ENCODE measurements at regions not wholly inside any gene's neighbourhood (a gene's known extent, or its start where the extent isn't known, plus 50 kb on each side); places are given as distances from the start of the nearest gene placed in this dataset.

DNA sequence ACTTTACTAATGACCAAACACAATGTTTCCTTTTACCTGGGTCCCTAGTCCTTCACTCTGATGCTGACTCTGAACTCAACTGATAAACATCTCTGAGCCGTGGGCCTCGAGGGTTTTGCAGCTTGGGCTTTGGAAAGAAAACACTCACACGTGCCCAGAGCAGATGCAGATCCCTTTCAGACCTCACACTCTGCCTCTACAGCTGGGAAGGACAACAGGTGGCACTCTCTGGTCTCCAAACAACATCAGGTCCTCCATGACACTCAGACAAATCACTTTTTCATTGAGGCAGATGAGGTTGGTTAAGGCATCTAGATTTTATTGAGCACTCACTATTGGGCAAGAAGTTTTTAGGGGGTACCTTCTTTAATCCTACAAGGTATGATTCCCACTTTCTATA, 64.7 kb upstream of the NTRK3 start:
- Histone ChIP-seq H3K27me3 (no peaks in the 10 kb centered on the region), H3K9me3 (no peaks in the 10 kb centered on the region), H3K4me3 (no peak overlapping the region), H3K4me1 (no peaks in the 10 kb centered on the region), H3K27ac (no peak overlapping the region), H3K36me3 (no peaks in the 10 kb centered on the region)
- DNase-seq = no peak
- TF ChIP-seq, protein P1, sequence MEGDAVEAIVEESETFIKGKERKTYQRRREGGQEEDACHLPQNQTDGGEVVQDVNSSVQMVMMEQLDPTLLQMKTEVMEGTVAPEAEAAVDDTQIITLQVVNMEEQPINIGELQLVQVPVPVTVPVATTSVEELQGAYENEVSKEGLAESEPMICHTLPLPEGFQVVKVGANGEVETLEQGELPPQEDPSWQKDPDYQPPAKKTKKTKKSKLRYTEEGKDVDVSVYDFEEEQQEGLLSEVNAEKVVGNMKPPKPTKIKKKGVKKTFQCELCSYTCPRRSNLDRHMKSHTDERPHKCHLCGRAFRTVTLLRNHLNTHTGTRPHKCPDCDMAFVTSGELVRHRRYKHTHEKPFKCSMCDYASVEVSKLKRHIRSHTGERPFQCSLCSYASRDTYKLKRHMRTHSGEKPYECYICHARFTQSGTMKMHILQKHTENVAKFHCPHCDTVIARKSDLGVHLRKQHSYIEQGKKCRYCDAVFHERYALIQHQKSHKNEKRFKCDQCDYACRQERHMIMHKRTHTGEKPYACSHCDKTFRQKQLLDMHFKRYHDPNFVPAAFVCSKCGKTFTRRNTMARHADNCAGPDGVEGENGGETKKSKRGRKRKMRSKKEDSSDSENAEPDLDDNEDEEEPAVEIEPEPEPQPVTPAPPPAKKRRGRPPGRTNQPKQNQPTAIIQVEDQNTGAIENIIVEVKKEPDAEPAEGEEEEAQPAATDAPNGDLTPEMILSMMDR (IDR thresholded peaks at IDR 0.05) = no peak
- no peak for TF ChIP-seq POLR2A (IDR thresholded peaks at IDR 0.05)
- intact Hi-C loops (cut with DNase I; ENCODE audit: low total_unique reads) = no loop called here

DNA sequence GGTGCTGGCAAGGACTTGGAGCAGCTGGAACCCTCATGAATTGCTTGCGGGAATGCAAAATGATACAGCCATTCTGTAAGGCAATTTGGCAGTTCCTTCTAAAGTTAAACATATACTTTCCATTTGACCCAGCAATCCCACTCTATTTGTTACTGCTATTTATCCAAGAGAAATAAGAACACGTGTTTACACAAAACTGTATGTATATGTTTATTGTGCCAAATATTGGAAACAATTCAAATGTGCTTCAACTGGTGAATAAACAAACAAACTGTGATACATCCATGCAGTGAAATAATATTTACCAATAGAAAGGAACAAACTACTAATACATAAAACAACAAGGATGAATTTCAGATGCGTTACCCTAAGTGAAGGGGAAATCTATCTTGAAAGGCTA, 60.0 kb upstream of the NTRK3 start:
- TF ChIP-seq, protein P1 (IDR thresholded peaks at IDR 0.05) = no peak
- no peak for TF ChIP-seq POLR2A (IDR thresholded peaks at IDR 0.05)
- Histone ChIP-seq H3K4me1 (no peaks in the 10 kb centered on the region), H3K36me3 (no peaks in the 10 kb centered on the region), H3K4me3 (no peak overlapping the region), H3K9me3 (no peaks in the 10 kb centered on the region), H3K27me3 (no peaks in the 10 kb centered on the region), H3K27ac (no peak overlapping the region)
- intact Hi-C loops (cut with DNase I; ENCODE audit: low total_unique reads) = no loop called here
- no peak for DNase-seq

DNA sequence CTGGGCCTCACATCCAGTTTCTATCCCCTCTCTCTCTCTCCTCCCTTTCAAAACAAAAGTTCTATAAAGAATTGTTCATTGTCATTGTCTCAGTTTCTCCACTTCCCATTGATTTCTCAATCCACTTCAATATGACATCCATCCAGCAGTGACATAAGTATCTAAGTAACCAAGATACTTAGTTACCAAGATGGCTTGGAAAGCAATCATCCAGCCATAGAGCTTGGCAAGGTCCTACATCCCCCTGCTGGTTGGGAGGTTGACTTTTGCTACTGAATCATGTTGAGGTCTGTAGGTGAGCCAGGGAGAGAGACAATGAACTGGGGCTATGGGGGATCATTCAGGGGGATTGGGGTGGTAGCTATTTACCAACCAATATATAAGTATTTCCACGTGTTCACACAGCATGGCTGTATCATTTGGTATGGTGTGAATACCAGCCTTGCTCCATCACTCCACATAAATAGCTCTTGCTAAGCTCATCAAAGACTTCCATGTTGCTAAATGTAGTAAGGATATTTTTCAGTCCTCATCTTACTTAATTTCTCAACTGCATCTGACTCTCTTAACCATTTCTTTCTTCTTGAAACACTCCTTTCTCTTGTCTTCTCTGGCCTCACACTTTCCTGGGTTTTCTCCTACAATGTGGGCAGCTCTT, 58.8 kb upstream of the NTRK3 start:
- Histone ChIP-seq H3K27ac (no peak overlapping the region), H3K4me1 (no peaks in the 10 kb centered on the region), H3K4me3 (no peak overlapping the region), H3K36me3 (no peaks in the 10 kb centered on the region), H3K27me3 (no peaks in the 10 kb centered on the region), H3K9me3 (no peaks in the 10 kb centered on the region)
- intact Hi-C loops (cut with DNase I; ENCODE audit: low total_unique reads) = no loop called here
- TF ChIP-seq POLR2A (IDR thresholded peaks at IDR 0.05) = no peak
- TF ChIP-seq, protein P1 (IDR thresholded peaks at IDR 0.05) = no peak
- no peak for DNase-seq

DNA sequence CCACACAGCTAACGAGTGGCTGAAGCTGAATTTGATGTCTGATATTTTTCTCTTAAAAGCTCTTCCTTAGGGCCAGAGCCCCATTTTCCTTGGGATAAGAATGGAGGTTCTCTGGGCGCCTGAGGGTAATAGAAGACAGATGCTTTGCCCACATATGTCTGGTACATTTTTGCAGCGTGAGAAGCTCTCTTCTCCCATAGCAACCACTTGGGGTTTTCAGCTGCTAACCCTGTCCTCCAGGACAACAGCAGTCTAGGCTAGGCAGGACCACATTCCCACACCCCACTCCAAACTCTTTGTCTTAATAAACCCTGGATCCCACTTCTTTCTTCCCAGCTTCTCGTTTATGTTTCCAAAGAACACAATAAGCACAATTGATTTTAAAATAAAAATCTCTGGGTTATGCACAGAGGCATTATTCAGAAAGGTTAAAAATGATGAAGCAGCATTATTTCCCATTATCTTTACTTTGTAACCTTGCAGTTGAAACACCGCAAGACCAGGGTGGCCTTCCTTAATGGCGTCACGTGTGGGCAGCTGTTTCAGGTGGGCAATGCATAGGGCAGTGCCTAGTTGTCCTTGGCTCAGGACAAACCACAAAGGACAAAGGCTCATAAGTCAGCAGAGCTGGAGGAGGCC, 56.5 kb upstream of the NTRK3 start:
- intact Hi-C loops (cut with DNase I; ENCODE audit: low total_unique reads) = no loop called here
- Histone ChIP-seq H3K27ac (no peak overlapping the region), H3K27me3 (no peaks in the 10 kb centered on the region), H3K4me1 (no peaks in the 10 kb centered on the region), H3K4me3 (no peak overlapping the region), H3K36me3 (no peaks in the 10 kb centered on the region), H3K9me3 (no peaks in the 10 kb centered on the region)
- no peak for DNase-seq
- TF ChIP-seq, protein P1 (IDR thresholded peaks at IDR 0.05) = no peak
- no peak for TF ChIP-seq POLR2A (IDR thresholded peaks at IDR 0.05)

DNA sequence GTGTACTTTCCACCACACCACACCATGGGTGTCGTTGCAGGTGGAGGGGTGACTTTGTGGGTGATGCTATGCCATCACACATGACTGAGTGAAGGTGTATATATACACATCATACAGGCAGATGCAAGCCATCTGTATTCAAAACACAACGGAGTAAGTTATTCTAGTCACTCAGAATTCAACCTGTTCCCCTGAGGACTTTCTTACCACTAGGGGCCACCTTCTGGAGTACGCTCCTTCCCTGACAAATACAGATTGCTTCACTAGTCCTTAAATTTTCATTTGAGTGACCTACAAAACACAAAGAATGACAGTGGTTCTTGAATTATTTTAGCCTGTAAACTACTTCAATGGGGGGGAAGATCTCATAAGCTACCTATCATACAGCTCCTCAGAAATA, 52.8 kb upstream of the NTRK3 start:
- Histone ChIP-seq H3K4me3 (no peak overlapping the region), H3K36me3 (no peaks in the 10 kb centered on the region), H3K27ac (no peak overlapping the region), H3K9me3 (no peaks in the 10 kb centered on the region), H3K4me1 (no peaks in the 10 kb centered on the region), H3K27me3 (no peaks in the 10 kb centered on the region)
- no peak for DNase-seq
- intact Hi-C loops (cut with DNase I; ENCODE audit: low total_unique reads) = no loop called here
- no peak for TF ChIP-seq POLR2A (IDR thresholded peaks at IDR 0.05)
- TF ChIP-seq, protein P1 (IDR thresholded peaks at IDR 0.05) = no peak
